ENCODE measurements at regions not wholly inside any gene's neighbourhood (a gene's known extent, or its start where the extent isn't known, plus 50 kb on each side); places are given as distances from the start of the nearest gene placed in this dataset.

DNA sequence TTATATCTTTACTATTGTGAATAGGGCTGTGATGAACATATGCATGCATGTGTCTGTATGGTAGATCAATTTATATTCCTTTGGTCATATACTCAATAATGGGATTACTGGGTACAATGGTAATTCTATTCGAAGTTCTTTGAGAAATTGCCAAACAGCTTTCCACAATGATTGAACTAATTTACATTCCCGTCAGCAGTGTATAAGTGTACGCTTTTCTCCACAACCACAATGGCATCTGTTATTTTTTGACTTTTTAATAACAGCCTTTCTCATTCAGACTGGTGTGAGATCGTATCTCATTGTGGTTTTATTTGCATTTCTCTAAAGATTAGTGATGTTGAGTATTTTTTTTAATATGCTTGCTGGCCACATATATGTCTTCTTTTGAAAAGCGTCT lies 439.4 kb upstream of the KLHL4 start:
- no peak for TF ChIP-seq FOXM1 (IDR thresholded peaks at IDR 0.05; ENCODE audit: borderline replicate concordance)
- TF ChIP-seq TARDBP (IDR thresholded peaks at IDR 0.05): no peak
- TF ChIP-seq ARNT (IDR thresholded peaks at IDR 0.05): no peak
- no peak for TF ChIP-seq BHLHE40 (IDR thresholded peaks at IDR 0.05; ENCODE audit: borderline replicate concordance)
- TF ChIP-seq FOXK2 (IDR thresholded peaks at IDR 0.05): no peak
